ENCODE measurements at regions not wholly inside any gene's neighbourhood (a gene's known extent, or its start where the extent isn't known, plus 50 kb on each side); places are given as distances from the start of the nearest gene placed in this dataset.

GRCh38 chr6:130766239-130767144, 60.7 kb upstream of the SMLR1 start:
- no peak for TF ChIP-seq POLR2AphosphoS5 (IDR thresholded peaks at IDR 0.05; ENCODE audit: insufficient read depth, low read depth, low read length)
- no peak for TF ChIP-seq EZH2 (IDR thresholded peaks at IDR 0.05; ENCODE audit: borderline replicate concordance, low read depth, low read length, severe bottlenecking)
- TF ChIP-seq MYC (IDR thresholded peaks at IDR 0.05; ENCODE audit: low read depth, low read length) = no peak
- no peak for FAIRE-seq

GRCh38 chr6:130769861-130770260, 57.3 kb upstream of the SMLR1 start:
- Histone ChIP-seq H4K20me1 (replicated peaks; ENCODE audit: control insufficient read depth, extremely low read depth, insufficient read depth, low read length) (no peaks in the 10 kb centered on the region), H3K9me1 (replicated peaks; ENCODE audit: control insufficient read depth, extremely low read depth, insufficient read depth, low read length) (no peaks in the 10 kb centered on the region), H3K36me3 (ENCODE audit: control insufficient read depth in 2 of 2, extremely low read depth in 1 of 2, insufficient read depth in 2 of 2, low read length in 2 of 2) (no peaks in the 10 kb centered on the region), H2AFZ (ENCODE audit: low read depth, low read length) (no peak overlapping the region), H3K27ac (ENCODE audit: insufficient read depth, low read depth, low read length) (no peak overlapping the region), H3K27me3 (ENCODE audit: control insufficient read depth in 2 of 2, insufficient read depth in 2 of 2, low read length in 2 of 2) (peaks cover 7 to 9% of the 10 kb centered on the region in 2 experiments), H3K9ac (replicated peaks; ENCODE audit: extremely low read depth, insufficient read depth, low read length) (no peak overlapping the region), H3K4me1 (ENCODE audit: control insufficient read depth, extremely low read depth, insufficient read depth, low read length) (no peaks in the 10 kb centered on the region), H3K79me2 (ENCODE audit: control insufficient read depth, insufficient read depth, low read length) (no peaks in the 10 kb centered on the region), H3K4me2 (ENCODE audit: insufficient read depth, low read length) (no peak overlapping the region), H3K4me3 (replicated peaks in 1 of 3; ENCODE audit: insufficient read depth in 1 of 3, low read depth in 1 of 3, low read length in 3 of 3) (no peak overlapping the region), H3K9me3 (replicated peaks; ENCODE audit: control insufficient read depth, insufficient read depth, low read length) (no peaks in the 10 kb centered on the region)
- TF ChIP-seq CTCF (IDR thresholded peaks at IDR 0.05; ENCODE audit: extremely low read depth in 1 of 2, insufficient read depth in 1 of 2, low read depth in 1 of 2, low read length in 2 of 2) (no peak), EZH2 (IDR thresholded peaks at IDR 0.05; ENCODE audit: borderline replicate concordance, low read depth, low read length, severe bottlenecking) (no peak), MYC (IDR thresholded peaks at IDR 0.05; ENCODE audit: low read depth, low read length) (no peak), FOS (IDR thresholded peaks at IDR 0.05; ENCODE audit: borderline replicate concordance, insufficient read depth, low read length) (no peak), POLR2A (IDR thresholded peaks at IDR 0.05; ENCODE audit: low read depth, low read length) (no peak), GATA2 (IDR thresholded peaks at IDR 0.05; ENCODE audit: insufficient read depth, insufficient read length, low read depth, low read length) (no peak), JUN (IDR thresholded peaks at IDR 0.05; ENCODE audit: borderline replicate concordance, insufficient read depth, insufficient read length, low read depth) (no peak), POLR2AphosphoS5 (IDR thresholded peaks at IDR 0.05; ENCODE audit: insufficient read depth, low read depth, low read length) (no peak), MAX (IDR thresholded peaks at IDR 0.05; ENCODE audit: insufficient read depth, insufficient read length) (no peak)
- intact Hi-C loops (cut with micrococcal nuclease) (no loop called here), dilution Hi-C loops (cut with MboI; ENCODE audit: extremely low pct_ligation_motif_present, low sequenced_read_pairs) (no loop called here)
- DNase-seq (ENCODE audit: low read depth, low spot score) (no peak), FAIRE-seq (no peak)
- CTCF ChIA-PET = no interaction called here
- POLR2A ChIA-PET = no interaction called here
- BruUV-seq (replicated peaks) = no TSS peak

More at GRCh38 chr6:130766239-130767144, 60.7 kb upstream of the SMLR1 start:
- no peaks in the 10 kb centered on the region for H3K4me1 ChIP-seq (ENCODE audit: control insufficient read depth, extremely low read depth, insufficient read depth, low read length)
- no peak overlapping the region for H3K4me3 ChIP-seq (replicated peaks in 1 of 3; ENCODE audit: insufficient read depth in 1 of 3, low read depth in 1 of 3, low read length in 3 of 3)
- H2AFZ ChIP-seq (ENCODE audit: low read depth, low read length) = no peak overlapping the region
- dilution Hi-C loops (cut with MboI; ENCODE audit: extremely low pct_ligation_motif_present, low sequenced_read_pairs) = no loop called here
- H3K4me2 ChIP-seq (ENCODE audit: insufficient read depth, low read length) = no peak overlapping the region
- no TSS peak for BruUV-seq (replicated peaks)
- H3K27ac ChIP-seq (ENCODE audit: insufficient read depth, low read depth, low read length) = no peak overlapping the region
- intact Hi-C loops (cut with micrococcal nuclease) = no loop called here
- CTCF ChIA-PET = no interaction called here
- H3K9me3 ChIP-seq (replicated peaks; ENCODE audit: control insufficient read depth, insufficient read depth, low read length) = no peaks in the 10 kb centered on the region
- peaks cover 7 to 14% of the 10 kb centered on the region in 2 experiments for H3K27me3 ChIP-seq (ENCODE audit: control insufficient read depth in 2 of 2, insufficient read depth in 2 of 2, low read length in 2 of 2)
- no peak overlapping the region for H3K9ac ChIP-seq (replicated peaks; ENCODE audit: extremely low read depth, insufficient read depth, low read length)
- no peaks in the 10 kb centered on the region for H3K36me3 ChIP-seq (ENCODE audit: control insufficient read depth in 2 of 2, extremely low read depth in 1 of 2, insufficient read depth in 2 of 2, low read length in 2 of 2)
- no peak for DNase-seq (ENCODE audit: low read depth, low spot score)
- POLR2A ChIA-PET = no interaction called here
- H3K79me2 ChIP-seq (ENCODE audit: control insufficient read depth, insufficient read depth, low read length) = no peaks in the 10 kb centered on the region
- no peaks in the 10 kb centered on the region for H3K9me1 ChIP-seq (replicated peaks; ENCODE audit: control insufficient read depth, extremely low read depth, insufficient read depth, low read length)
- no peaks in the 10 kb centered on the region for H4K20me1 ChIP-seq (replicated peaks; ENCODE audit: control insufficient read depth, extremely low read depth, insufficient read depth, low read length)

Data from endothelial cell of umbilical vein (primary cell).